HG03575 (cell line): ENCODE measurements at regions not wholly inside any gene's neighbourhood (a gene's known extent, or its start where the extent isn't known, plus 50 kb on each side); places are given as distances from the start of the nearest gene placed in this dataset.

Experiments
- ATAC-seq: cut with Tn5 transposase; IDR thresholded peaks from one replicate; pipeline ENCODE4 v1.9.1; 2021; ENCODE audit not compliant: unreplicated experiment, insufficient number of reproducible peaks, low FRiP score; ENCODE audit errors: extremely low read depth

DNA sequence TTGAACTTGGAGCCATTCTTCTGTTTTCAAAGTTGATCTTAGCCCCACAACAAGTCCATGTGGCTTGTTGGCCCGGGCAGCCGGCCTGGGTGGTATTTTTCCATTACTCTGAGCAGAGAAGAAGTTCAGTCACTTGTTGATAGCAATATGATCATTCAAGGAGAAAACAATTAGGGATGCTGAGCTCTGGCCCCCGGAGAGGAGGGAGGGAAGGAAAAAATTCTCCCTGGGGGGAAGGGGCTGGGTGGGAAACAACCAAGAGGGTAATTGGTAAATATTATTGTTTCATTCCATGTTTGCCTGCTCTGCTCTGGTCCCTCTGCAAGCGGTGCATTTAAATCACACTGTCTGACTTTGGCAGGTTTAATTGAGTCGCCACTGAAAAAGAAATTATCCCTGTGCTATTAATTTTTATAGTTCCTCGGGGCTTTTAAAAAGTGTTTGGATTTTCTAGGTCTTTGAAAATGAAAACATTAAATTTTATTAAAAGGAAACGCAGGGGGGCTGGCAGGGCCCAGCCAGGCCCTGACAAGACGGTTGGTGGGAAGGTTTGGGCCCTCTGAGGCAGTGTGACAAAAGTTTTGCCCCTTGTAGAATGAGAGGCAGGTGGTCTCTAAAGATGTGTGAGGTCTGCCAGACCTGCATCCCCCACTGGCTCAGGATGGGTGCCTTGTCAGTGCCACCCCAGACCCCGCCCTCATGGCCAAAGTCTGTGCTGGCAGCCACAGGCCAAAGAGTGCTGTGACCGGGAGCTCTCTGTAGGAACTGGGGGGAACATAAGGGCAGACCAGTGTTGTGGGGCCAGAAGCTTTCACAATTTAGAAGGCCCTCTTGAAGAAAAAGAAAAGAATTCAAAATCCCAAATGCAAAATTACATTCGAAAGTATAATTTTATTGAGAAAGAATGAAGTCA is 52.5 kb upstream of the SLC14A2 start:
- ATAC-seq, result no peak

DNA sequence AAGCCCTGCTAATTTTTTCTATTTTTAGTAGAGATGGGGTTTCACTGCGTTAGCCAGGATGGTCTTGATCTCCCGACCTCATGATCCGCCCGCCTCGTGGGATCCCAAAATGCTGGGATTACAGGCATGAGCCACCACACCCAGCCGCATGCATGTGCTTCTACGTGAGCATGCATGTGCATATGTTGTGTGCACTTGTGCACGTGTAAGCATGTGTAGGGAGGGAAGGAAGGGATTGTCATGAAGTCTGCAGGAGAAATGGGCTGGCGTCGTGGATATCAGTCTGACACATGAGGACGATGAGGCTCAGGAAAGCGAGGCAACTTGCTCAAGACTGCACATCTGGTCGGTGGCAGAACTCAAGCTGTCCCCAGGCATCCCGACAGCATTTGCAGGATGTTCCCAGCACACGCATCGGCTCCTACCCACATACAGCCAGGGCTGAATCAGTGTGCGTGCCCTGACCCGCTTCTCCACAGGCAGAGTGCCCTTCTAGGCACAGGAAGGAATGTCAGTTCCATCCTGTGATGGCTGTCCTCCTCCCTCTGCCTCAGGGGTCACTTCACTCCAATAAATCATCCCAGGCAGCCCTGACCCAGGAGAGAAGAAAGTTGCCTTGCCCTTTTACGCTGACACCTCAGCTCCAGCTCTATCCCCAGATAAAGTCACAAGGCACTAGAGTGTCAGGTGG is 49.9 kb upstream of the SLC14A2 start:
- no peak for ATAC-seq
